Endothelial cell of umbilical vein (primary cell): ENCODE measurements at regions not wholly inside any gene's neighbourhood (a gene's known extent, or its start where the extent isn't known, plus 50 kb on each side); places are given as distances from the start of the nearest gene placed in this dataset.

Experiments used
- BruUV-seq: library from RNA; stranded (reverse); fragments of 400-500 nt; replicated peaks from 2 replicates; lab custom pipeline; 2021; lab: Mats Ljungman, UMichigan
- CTCF ChIA-PET: fragments of 300-600, 350-600 bp; sonication (Branson Sonifier 250); formaldehyde crosslinking; loops from one replicate; lab custom pipeline; 2021; ENCODE audit warnings: antibody characterized with exemption, inconsistent platforms; lab: Charles Lee
- POLR2A ChIA-PET: fragments of 300-600, 350-600 bp; sonication (Branson Sonifier 250); formaldehyde crosslinking; loops from one replicate; lab custom pipeline; 2021; ENCODE audit warnings: antibody characterized with exemption, inconsistent platforms; lab: Charles Lee
- DNase-seq: peaks from one replicate; pipeline ENCODE4 v3.0.0-alpha.2; 2011; ENCODE audit warnings: low read depth, low spot score
- FAIRE-seq: peaks from 2 replicates; lab custom pipeline; 2011; peaks lifted over from hg19 to GRCh38; lab: Jason Lieb, UNC
- H2AFZ ChIP-seq: 2 replicates; pipeline ENCODE4 v1.6.0; 2012; ENCODE audit warnings: low read depth, low read length, control low read depth, inconsistent platforms
- H3K27ac ChIP-seq: 2 replicates; pipeline ENCODE4 v1.5.1; 2011; ENCODE audit warnings: low read depth, mild to moderate bottlenecking, control low read depth, low read length, moderate library complexity; ENCODE audit not compliant: insufficient read depth
- H3K27me3 ChIP-seq, 2 experiments: 2 replicates each; pipeline versions ENCODE4 v1.6.0 to v1.6.1; 2011; ENCODE audit warnings: low read length in 2 of 2, mixed read lengths in 1 of 2; ENCODE audit not compliant: control insufficient read depth in 2 of 2, insufficient read depth in 2 of 2
- H3K36me3 ChIP-seq, 2 experiments: 2 replicates in 1 of 2; 3 replicates in 1 of 2; pipeline ENCODE4 v1.5.1; 2011; ENCODE audit warnings: low read length in 2 of 2, mild to moderate bottlenecking in 1 of 2, moderate library complexity in 1 of 2; ENCODE audit not compliant: control insufficient read depth in 2 of 2, insufficient read depth in 2 of 2; ENCODE audit errors: extremely low read depth in 1 of 2
- H3K4me1 ChIP-seq: 3 replicates; pipeline ENCODE4 v1.5.1; 2011; ENCODE audit warnings: mild to moderate bottlenecking, low read length; ENCODE audit not compliant: control insufficient read depth, insufficient read depth; ENCODE audit errors: extremely low read depth
- H3K4me2 ChIP-seq: 2 replicates; pipeline ENCODE4 v1.6.1; 2011; ENCODE audit warnings: low read length, control low read depth, mixed read lengths; ENCODE audit not compliant: insufficient read depth
- H3K4me3 ChIP-seq, 3 experiments: fragments of 200-600 bp in 1 of 3; sonication (generic), shearing (Covaris generic) in 1 of 3; replicated peaks in 1 of 3; 2 replicates each; pipeline ENCODE4 v1.5.1; 2011 to 2016; ENCODE audit warnings: control low read depth in 3 of 3, low read length in 3 of 3, mild to moderate bottlenecking in 2 of 3, inconsistent platforms in 1 of 3, low read depth in 1 of 3, moderate library complexity in 1 of 3; ENCODE audit not compliant: insufficient read depth in 1 of 3
- H3K79me2 ChIP-seq: 2 replicates; pipeline ENCODE4 v1.6.0; 2012; ENCODE audit warnings: low read length, inconsistent platforms; ENCODE audit not compliant: control insufficient read depth, insufficient read depth
- H3K9ac ChIP-seq: replicated peaks from 2 replicates; pipeline ENCODE3; 2011; ENCODE audit warnings: low read length, control low read depth; ENCODE audit not compliant: insufficient read depth; ENCODE audit errors: extremely low read depth
- H3K9me1 ChIP-seq: replicated peaks from 3 replicates; pipeline ENCODE4 v1.6.0; 2011; ENCODE audit warnings: mild to moderate bottlenecking, low read length; ENCODE audit not compliant: control insufficient read depth, insufficient read depth; ENCODE audit errors: extremely low read depth
- H3K9me3 ChIP-seq: replicated peaks from 2 replicates; pipeline ENCODE4 v1.5.1; 2012; ENCODE audit warnings: low read length, inconsistent platforms; ENCODE audit not compliant: control insufficient read depth, insufficient read depth
- H4K20me1 ChIP-seq: replicated peaks from 2 replicates; pipeline ENCODE3; 2011; ENCODE audit warnings: mild to moderate bottlenecking, low read length; ENCODE audit not compliant: control insufficient read depth, insufficient read depth; ENCODE audit errors: extremely low read depth
- EZH2 ChIP-seq: IDR thresholded peaks from 2 replicates; pipeline ENCODE4 v1.6.1; 2012; ENCODE audit warnings: borderline replicate concordance, low read depth, mild to moderate bottlenecking, moderate library complexity, low read length, inconsistent platforms; ENCODE audit not compliant: severe bottlenecking
- FOS ChIP-seq: IDR thresholded peaks from 2 replicates; pipeline ENCODE4 v1.6.1; 2011; ENCODE audit warnings: mild to moderate bottlenecking, low read length, moderate library complexity, borderline replicate concordance; ENCODE audit not compliant: insufficient read depth
- GATA2 ChIP-seq: IDR thresholded peaks from 2 replicates; pipeline ENCODE4 v1.7.0; 2011; ENCODE audit warnings: low read depth, mild to moderate bottlenecking, moderate library complexity, mixed read lengths, low read length; ENCODE audit not compliant: insufficient read length, insufficient read depth
- JUN ChIP-seq: IDR thresholded peaks from 2 replicates; pipeline ENCODE4 v1.6.1; 2011; ENCODE audit warnings: borderline replicate concordance, low read depth; ENCODE audit not compliant: insufficient read length, insufficient read depth
- MYC ChIP-seq: IDR thresholded peaks from one replicate; pipeline ENCODE4 v1.6.1; 2011; ENCODE audit warnings: mild to moderate bottlenecking, low read depth, low read length
- POLR2A ChIP-seq: IDR thresholded peaks from 2 replicates; pipeline ENCODE4 v1.6.1; 2012; ENCODE audit warnings: low read depth, mild to moderate bottlenecking, control low read depth, low read length
- POLR2AphosphoS5 ChIP-seq: IDR thresholded peaks from 2 replicates; pipeline ENCODE4 v1.6.1; 2012; ENCODE audit warnings: low read depth, mild to moderate bottlenecking, control low read depth, low read length, moderate library complexity; ENCODE audit not compliant: insufficient read depth
- dilution Hi-C: fragments of 300-500 bp; cut with MboI; formaldehyde crosslinking; loops from one replicate; pipeline ENCODE4 v1.15.0; 2019; ENCODE audit warnings: low sequenced_read_pairs; ENCODE audit not compliant: extremely low pct_ligation_motif_present
- intact Hi-C: fragments of 100-400 bp; cut with micrococcal nuclease; formaldehyde crosslinking; loops from one replicate; pipeline ENCODE4 v1.10.0; 2022
- TF ChIP-seq, protein P1 (sequence below): IDR thresholded peaks from 2 replicates; pipeline ENCODE4 v1.6.1; 2011; ENCODE audit not compliant: insufficient read depth, insufficient read length
- TF ChIP-seq, protein P2 (sequence below), 2 donors: IDR thresholded peaks; 1 replicate in 1 of 2; 2 replicates in 1 of 2; pipeline ENCODE4 v1.5.1; 2011; ENCODE audit warnings: low read length in 2 of 2, mild to moderate bottlenecking in 2 of 2, moderate library complexity in 2 of 2, control low read depth in 1 of 2, inconsistent platforms in 1 of 2, low read depth in 1 of 2; ENCODE audit not compliant: insufficient read depth in 1 of 2; ENCODE audit errors: extremely low read depth in 1 of 2

DNA sequence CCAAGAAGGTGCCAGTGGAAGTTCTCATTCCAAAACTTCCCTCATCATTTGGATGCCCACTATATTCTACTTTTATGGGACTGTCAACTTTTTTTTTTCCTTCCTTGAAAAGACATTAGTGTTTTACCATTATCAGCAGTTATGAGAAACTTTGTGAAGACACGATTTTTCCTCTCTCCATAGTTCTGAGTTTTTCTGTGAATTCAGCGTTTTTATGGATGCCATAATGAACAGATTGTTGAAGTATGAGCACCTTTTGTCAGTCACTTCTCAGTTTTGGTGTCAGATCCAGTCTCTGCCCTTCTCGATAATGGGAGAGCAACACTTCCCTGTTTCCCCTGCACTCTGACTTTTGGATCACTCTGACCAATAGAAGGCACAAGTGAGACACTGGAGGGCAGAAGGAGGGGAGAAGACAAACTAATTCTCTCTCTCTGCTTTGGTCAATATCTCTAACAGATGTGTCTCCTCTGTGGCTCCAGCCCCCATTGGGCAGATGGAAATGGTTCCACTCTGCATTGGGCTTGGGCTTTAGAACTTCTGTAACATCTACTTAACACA is 53.5 kb upstream of the FN1 start:
- H3K9ac ChIP-seq: no peak overlapping the region
- no peak overlapping the region for H3K4me2 ChIP-seq
- no peaks in the 10 kb centered on the region for H3K4me1 ChIP-seq
- no peak overlapping the region for H3K27ac ChIP-seq
- CTCF ChIA-PET: interaction anchor here (0.7 to 1.6 kb wide), 4 partner anchors 16 to 429 kb away, joined by 3 to 5 read pairs (median 4); no protein-coding TSS in a partner anchor
- no peaks in the 10 kb centered on the region for H3K9me3 ChIP-seq
- H4K20me1 ChIP-seq: no peaks in the 10 kb centered on the region
- BruUV-seq: no TSS peak
- TF ChIP-seq GATA2 (no peak), POLR2A (no peak), MYC (no peak)
- no peak for FAIRE-seq
- dilution Hi-C loops: no loop called here
- H3K9me1 ChIP-seq: no peaks in the 10 kb centered on the region
- no peaks in the 10 kb centered on the region for H3K79me2 ChIP-seq
- no peak overlapping the region for H3K4me3 ChIP-seq
- H3K36me3 ChIP-seq: no peaks in the 10 kb centered on the region
- intact Hi-C loops: no loop called here
- peak overlapping the region; percentile 13 for H2AFZ ChIP-seq
- POLR2A ChIA-PET: no interaction called here
- H3K27me3 ChIP-seq: no peaks in the 10 kb centered on the region
- DNase-seq: no peak

DNA sequence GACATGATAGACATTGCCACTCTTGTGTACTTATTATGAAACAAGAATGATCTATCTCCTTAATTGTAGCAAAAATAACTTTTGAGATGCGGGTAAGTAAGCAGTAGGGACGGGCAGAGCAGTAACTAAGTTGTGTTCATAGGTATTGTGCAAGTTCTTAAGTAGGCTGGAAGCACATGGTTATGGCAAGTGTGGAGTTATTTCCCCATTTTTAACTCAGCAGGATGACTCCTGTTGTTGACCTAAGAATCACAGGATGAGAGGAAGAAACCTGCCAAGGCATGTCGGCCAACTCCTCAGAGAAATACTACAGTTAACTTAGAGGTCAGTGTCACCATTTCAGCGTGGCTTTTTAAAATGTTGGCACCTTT is 51.1 kb upstream of the FN1 start:
- Histone ChIP-seq H3K27me3 (no peaks in the 10 kb centered on the region), H3K4me1 (no peaks in the 10 kb centered on the region), H3K4me2 (no peak overlapping the region), H2AFZ (no peak overlapping the region), H3K27ac (no peak overlapping the region), H3K4me3 (no peak overlapping the region), H3K9me3 (no peaks in the 10 kb centered on the region), H3K79me2 (no peaks in the 10 kb centered on the region), H4K20me1 (no peaks in the 10 kb centered on the region), H3K9me1 (no peaks in the 10 kb centered on the region), H3K36me3 (no peaks in the 10 kb centered on the region), H3K9ac (no peak overlapping the region)
- dilution Hi-C loops: no loop called here
- CTCF ChIA-PET: interaction anchor here (1.7 kb wide), 1 partner anchor 32 kb away, joined by 4 read pairs; no protein-coding TSS in a partner anchor
- FAIRE-seq (no peak), DNase-seq (no peak)
- POLR2A ChIA-PET: no interaction called here
- intact Hi-C loops: no loop called here
- TF ChIP-seq POLR2A: no peak
- no peak for TF ChIP-seq FOS
- no peak for TF ChIP-seq GATA2
- TF ChIP-seq, protein P1, sequence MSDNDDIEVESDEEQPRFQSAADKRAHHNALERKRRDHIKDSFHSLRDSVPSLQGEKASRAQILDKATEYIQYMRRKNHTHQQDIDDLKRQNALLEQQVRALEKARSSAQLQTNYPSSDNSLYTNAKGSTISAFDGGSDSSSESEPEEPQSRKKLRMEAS: no peak
- no peak for TF ChIP-seq POLR2AphosphoS5
- no peak for TF ChIP-seq EZH2
- TF ChIP-seq JUN: no peak
- TF ChIP-seq, protein P2, sequence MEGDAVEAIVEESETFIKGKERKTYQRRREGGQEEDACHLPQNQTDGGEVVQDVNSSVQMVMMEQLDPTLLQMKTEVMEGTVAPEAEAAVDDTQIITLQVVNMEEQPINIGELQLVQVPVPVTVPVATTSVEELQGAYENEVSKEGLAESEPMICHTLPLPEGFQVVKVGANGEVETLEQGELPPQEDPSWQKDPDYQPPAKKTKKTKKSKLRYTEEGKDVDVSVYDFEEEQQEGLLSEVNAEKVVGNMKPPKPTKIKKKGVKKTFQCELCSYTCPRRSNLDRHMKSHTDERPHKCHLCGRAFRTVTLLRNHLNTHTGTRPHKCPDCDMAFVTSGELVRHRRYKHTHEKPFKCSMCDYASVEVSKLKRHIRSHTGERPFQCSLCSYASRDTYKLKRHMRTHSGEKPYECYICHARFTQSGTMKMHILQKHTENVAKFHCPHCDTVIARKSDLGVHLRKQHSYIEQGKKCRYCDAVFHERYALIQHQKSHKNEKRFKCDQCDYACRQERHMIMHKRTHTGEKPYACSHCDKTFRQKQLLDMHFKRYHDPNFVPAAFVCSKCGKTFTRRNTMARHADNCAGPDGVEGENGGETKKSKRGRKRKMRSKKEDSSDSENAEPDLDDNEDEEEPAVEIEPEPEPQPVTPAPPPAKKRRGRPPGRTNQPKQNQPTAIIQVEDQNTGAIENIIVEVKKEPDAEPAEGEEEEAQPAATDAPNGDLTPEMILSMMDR (IDR thresholded peaks at IDR 0.05; ENCODE audit: extremely low read depth in 1 of 2, insufficient read depth in 1 of 2, low read depth in 1 of 2, low read length in 2 of 2): no peak
- no peak for TF ChIP-seq MYC
- BruUV-seq: no TSS peak
